GM23248 (cell line): ENCODE measurements at regions not wholly inside any gene's neighbourhood (a gene's known extent, or its start where the extent isn't known, plus 50 kb on each side); places are given as distances from the start of the nearest gene placed in this dataset.

Source experiments
- DNase-seq: peaks from one replicate; pipeline ENCODE4 v3.0.0-alpha.2; 2015
- H2AFZ ChIP-seq: fragments of 200-600 bp; sonication (generic); 2 replicates; pipeline ENCODE4 v1.6.1; 2016; ENCODE audit warnings: antibody characterized with exemption
- H3F3A ChIP-seq: fragments of 200-600 bp; sonication (generic); 2 replicates; pipeline ENCODE4 v1.6.1; 2016; ENCODE audit warnings: mild to moderate bottlenecking, antibody characterized with exemption, mixed run types; ENCODE audit not compliant: insufficient read depth
- H3K27ac ChIP-seq: fragments of 200-600 bp; sonication (generic); 2 replicates; pipeline ENCODE4 v1.5.1; 2016; ENCODE audit warnings: mild to moderate bottlenecking
- H3K27me3 ChIP-seq: fragments of 200-600 bp; sonication (generic); replicated peaks from 2 replicates; pipeline ENCODE4 v1.6.1; 2016; ENCODE audit warnings: mild to moderate bottlenecking; ENCODE audit not compliant: insufficient read depth
- H3K36me3 ChIP-seq: fragments of 200-600 bp; sonication (generic); 2 replicates; pipeline ENCODE4 v1.6.1; 2016; ENCODE audit warnings: low read depth, mild to moderate bottlenecking
- H3K4me1 ChIP-seq: fragments of 200-600 bp; sonication (generic); 2 replicates; pipeline ENCODE4 v1.6.1; 2016; ENCODE audit warnings: mild to moderate bottlenecking; ENCODE audit not compliant: insufficient read depth
- H3K4me2 ChIP-seq: fragments of 200-600 bp; sonication (generic); one replicate; pipeline ENCODE4 v1.6.1; 2016; ENCODE audit warnings: mild to moderate bottlenecking; ENCODE audit not compliant: unreplicated experiment
- H3K4me3 ChIP-seq: fragments of 200-600 bp; sonication (generic); 2 replicates; pipeline ENCODE4 v1.5.1; 2016; ENCODE audit warnings: mild to moderate bottlenecking
- H3K79me2 ChIP-seq: fragments of 200-600 bp; sonication (generic); 2 replicates; pipeline ENCODE4 v1.6.1; 2016; ENCODE audit warnings: mild to moderate bottlenecking; ENCODE audit not compliant: insufficient read depth
- H3K9ac ChIP-seq: fragments of 200-600 bp; sonication (generic); 2 replicates; pipeline ENCODE4 v1.6.1; 2016; ENCODE audit warnings: mild to moderate bottlenecking
- H3K9me2 ChIP-seq: fragments of 200-600 bp; sonication (generic); 2 replicates; pipeline ENCODE4 v1.6.1; 2016; ENCODE audit warnings: mixed run types, mild to moderate bottlenecking, moderate library complexity; ENCODE audit not compliant: insufficient read depth
- H3K9me3 ChIP-seq: fragments of 200-600 bp; sonication (generic); one replicate; pipeline ENCODE4 v1.6.1; 2017; ENCODE audit warnings: low read depth
- H4K20me1 ChIP-seq: fragments of 200-600 bp; sonication (generic); 2 replicates; pipeline ENCODE4 v1.6.0; 2016; ENCODE audit not compliant: insufficient read depth
- EZH2 ChIP-seq: fragments of 200-600 bp; sonication (generic); IDR thresholded peaks from 2 replicates; pipeline ENCODE4 v1.6.1; 2018; ENCODE audit warnings: antibody characterized with exemption, mild to moderate bottlenecking; ENCODE audit not compliant: insufficient read depth, poor library complexity, severe bottlenecking
- EZH2phosphoT487 ChIP-seq: fragments of 200-600 bp; sonication (generic); IDR thresholded peaks from 2 replicates; pipeline ENCODE4 v1.6.1; 2018; ENCODE audit warnings: antibody characterized with exemption, moderate library complexity, mild to moderate bottlenecking, low read depth; ENCODE audit not compliant: insufficient read depth
- WGBS, 2 experiments: methylation state at CpG; one replicate each; pipeline ENCODE4 v1.1.6; 2015 to 2017; ENCODE audit warnings: low lambda C conversion rate in 2 of 2, low coverage in 1 of 2; ENCODE audit errors: missing lambda C conversion rate in 2 of 2; 5-methylcytosine and 5-hydroxymethylcytosine counted together
- in situ Hi-C: fragments of 300-500 bp; cut with MboI; formaldehyde crosslinking; loops from 2 replicates; pipeline ENCODE4 v1.15.0; 2020

GRCh38 chr1:106178791-106179190, 877.7 kb upstream of the PRMT6 start:
- H3K4me2 ChIP-seq = no peak overlapping the region
- no peaks in the 10 kb centered on the region for H4K20me1 ChIP-seq
- H3K4me1 ChIP-seq = no peaks in the 10 kb centered on the region
- H3K9me2 ChIP-seq = no peaks in the 10 kb centered on the region
- H2AFZ ChIP-seq = no peak overlapping the region
- in situ Hi-C loops = no loop called here
- no peaks in the 10 kb centered on the region for H3K79me2 ChIP-seq
- no peak for TF ChIP-seq EZH2phosphoT487
- no peak for TF ChIP-seq EZH2
- H3K27ac ChIP-seq = no peak overlapping the region
- H3K9me3 ChIP-seq = no peaks in the 10 kb centered on the region
- no peaks in the 10 kb centered on the region for H3K27me3 ChIP-seq
- no peak overlapping the region for H3K4me3 ChIP-seq
- no peaks in the 10 kb centered on the region for H3K36me3 ChIP-seq
- H3K9ac ChIP-seq = no peak overlapping the region
- DNase-seq = no peak
- H3F3A ChIP-seq = no peaks in the 10 kb centered on the region

GRCh38 chr1:106181866-106182265, 874.6 kb upstream of the PRMT6 start:
- DNase-seq = no peak
- no peak overlapping the region for H3K4me2 ChIP-seq
- no peaks in the 10 kb centered on the region for H3K27me3 ChIP-seq
- no peaks in the 10 kb centered on the region for H3K36me3 ChIP-seq
- no peak overlapping the region for H3K9ac ChIP-seq
- H3F3A ChIP-seq = no peaks in the 10 kb centered on the region
- no peaks in the 10 kb centered on the region for H3K79me2 ChIP-seq
- in situ Hi-C loops = no loop called here
- no peaks in the 10 kb centered on the region for H3K9me3 ChIP-seq
- H4K20me1 ChIP-seq = no peaks in the 10 kb centered on the region
- no peak for TF ChIP-seq EZH2phosphoT487
- no peak for TF ChIP-seq EZH2
- H3K9me2 ChIP-seq = no peaks in the 10 kb centered on the region
- H3K27ac ChIP-seq = no peak overlapping the region
- H3K4me1 ChIP-seq = no peaks in the 10 kb centered on the region
- H3K4me3 ChIP-seq = no peak overlapping the region
- H2AFZ ChIP-seq = no peak overlapping the region

GRCh38 chr1:106185089-106185488, 871.4 kb upstream of the PRMT6 start:
- H3K4me3 ChIP-seq = no peak overlapping the region
- no peak for DNase-seq
- H3K9me3 ChIP-seq = no peaks in the 10 kb centered on the region
- H3K9me2 ChIP-seq = no peaks in the 10 kb centered on the region
- H3K79me2 ChIP-seq = no peaks in the 10 kb centered on the region
- H4K20me1 ChIP-seq = no peaks in the 10 kb centered on the region
- in situ Hi-C loops = no loop called here
- H3F3A ChIP-seq = no peaks in the 10 kb centered on the region
- H3K27me3 ChIP-seq = no peaks in the 10 kb centered on the region
- H3K4me1 ChIP-seq = no peaks in the 10 kb centered on the region
- H3K9ac ChIP-seq = no peak overlapping the region
- no peak overlapping the region for H3K27ac ChIP-seq
- H3K36me3 ChIP-seq = no peaks in the 10 kb centered on the region
- H2AFZ ChIP-seq = no peak overlapping the region
- no peak overlapping the region for H3K4me2 ChIP-seq
- TF ChIP-seq EZH2 (no peak), EZH2phosphoT487 (no peak)

- H4K20me1 ChIP-seq = no peaks in the 10 kb centered on the region
- in situ Hi-C loops = no loop called here
- 17 to 36% methylated on average over 2 of the region's 2 CpGs for WGBS, 2 experiments
- H3K9me2 ChIP-seq = no peaks in the 10 kb centered on the region
- TF ChIP-seq EZH2 = no peak
- no peak for TF ChIP-seq EZH2phosphoT487
- no peak overlapping the region for H2AFZ ChIP-seq
- no peaks in the 10 kb centered on the region for H3F3A ChIP-seq
- H3K9me3 ChIP-seq = no peaks in the 10 kb centered on the region
- H3K4me2 ChIP-seq = no peak overlapping the region
- no peaks in the 10 kb centered on the region for H3K36me3 ChIP-seq
- no peaks in the 10 kb centered on the region for H3K27me3 ChIP-seq
- H3K4me1 ChIP-seq = no peaks in the 10 kb centered on the region
- no peak overlapping the region for H3K27ac ChIP-seq
- H3K4me3 ChIP-seq = no peak overlapping the region
- H3K9ac ChIP-seq = no peak overlapping the region
- DNase-seq = no peak
- H3K79me2 ChIP-seq = no peaks in the 10 kb centered on the region
These were observed 866.7 kb upstream of the PRMT6 start for GRCh38 chr1:106189780-106190179.

GRCh38 chr1:106194206-106194605, 862.3 kb upstream of the PRMT6 start:
- Histone ChIP-seq H2AFZ (no peak overlapping the region), H3K27ac (no peak overlapping the region), H3K4me3 (no peak overlapping the region), H3K9me3 (no peaks in the 10 kb centered on the region), H3K27me3 (no peaks in the 10 kb centered on the region), H3K4me2 (no peak overlapping the region), H3K36me3 (no peaks in the 10 kb centered on the region), H3K79me2 (no peaks in the 10 kb centered on the region), H4K20me1 (no peaks in the 10 kb centered on the region), H3K4me1 (no peaks in the 10 kb centered on the region), H3K9me2 (no peaks in the 10 kb centered on the region), H3F3A (no peaks in the 10 kb centered on the region), H3K9ac (no peak overlapping the region)
- TF ChIP-seq EZH2 (no peak), EZH2phosphoT487 (no peak)
- in situ Hi-C loops = no loop called here
- no peak for DNase-seq
